Cardiac muscle cell (in vitro differentiated cells and primary cell): ENCODE measurements at regions not wholly inside any gene's neighbourhood (a gene's known extent, or its start where the extent isn't known, plus 50 kb on each side); places are given as distances from the start of the nearest gene placed in this dataset.
"Not testable (repeated sequence)": the region's sequence is repeated elsewhere in the genome, so short reads cannot be mapped to it uniquely, and the experiment has no call there.

Source experiments
- DNase-seq, 2 donors: peaks; one replicate each; pipeline versions ENCODE4 v3.0.0 to v3.0.0-alpha.2; 2010 to 2017; ENCODE audit warnings: low read depth in 1 of 2, low spot score in 1 of 2
- H3K27ac ChIP-seq: fragments of 200-600 bp; sonication (generic); 2 replicates; pipeline ENCODE4 v1.5.1; 2016
- H3K27me3 ChIP-seq: fragments of 200-600 bp; sonication (generic); 2 replicates; pipeline ENCODE4 v1.6.0; 2016; ENCODE audit warnings: control low read depth
- H3K36me3 ChIP-seq: fragments of 200-600 bp; sonication (generic); 2 replicates; pipeline ENCODE4 v1.5.1; 2016; ENCODE audit warnings: control low read depth
- H3K4me1 ChIP-seq: fragments of 200-600 bp; sonication (generic); 2 replicates; pipeline ENCODE4 v1.8.1; 2017; ENCODE audit warnings: low read depth, mild to moderate bottlenecking, mixed run types
- H3K4me3 ChIP-seq: fragments of 200-600 bp; sonication (generic); 2 replicates; pipeline ENCODE4 v1.5.1; 2016; ENCODE audit warnings: mild to moderate bottlenecking
- H3K9me3 ChIP-seq: fragments of 200-600 bp; sonication (generic); 2 replicates; pipeline ENCODE4 v1.5.1; 2017; ENCODE audit warnings: low read depth, mild to moderate bottlenecking, control low read depth
- TF ChIP-seq, protein P1 (sequence below): IDR thresholded peaks from 2 replicates; pipeline ENCODE4 v1.5.1; 2012; ENCODE audit warnings: low read depth, mild to moderate bottlenecking, low read length

DNA sequence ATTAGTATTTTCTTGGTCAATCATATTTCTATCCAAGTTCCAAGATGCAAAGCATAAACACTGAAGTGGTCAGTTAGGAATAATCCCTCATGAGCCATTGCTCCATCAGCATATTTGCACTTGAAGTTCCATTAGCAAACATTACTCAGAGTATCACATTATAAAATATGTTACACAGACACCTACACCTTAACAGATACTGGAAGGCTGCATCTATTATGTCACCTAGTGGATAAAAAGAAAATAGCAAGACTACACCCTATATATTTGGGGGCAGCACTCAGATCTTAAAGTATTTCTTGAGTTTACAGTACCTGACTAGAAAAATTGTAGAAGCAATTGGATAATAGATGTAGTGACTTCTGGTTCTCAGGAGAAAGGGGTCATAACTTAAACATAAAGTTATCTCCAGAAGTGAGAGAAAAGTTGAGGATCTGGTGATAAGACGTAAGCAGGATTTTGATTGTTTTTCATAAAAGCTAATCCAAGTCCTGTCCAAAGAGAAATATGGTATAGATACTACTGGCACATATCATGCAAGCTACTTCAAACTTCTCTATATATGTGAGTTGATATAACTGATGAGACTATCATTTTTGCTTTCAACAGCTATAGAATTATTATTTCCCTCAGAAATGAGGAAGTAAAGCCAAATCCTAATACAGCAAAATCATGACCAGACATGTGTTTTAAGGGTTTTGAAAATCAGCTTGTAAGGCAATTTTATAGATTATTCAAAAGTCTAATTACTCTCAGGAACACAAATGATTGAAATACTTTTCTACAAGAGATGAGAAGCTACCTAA lies 422.2 kb downstream of the GBE1 start:
- H3K4me3 ChIP-seq = no peak overlapping the region
- H3K27ac ChIP-seq = no peak overlapping the region
- no peaks in the 10 kb centered on the region for H3K9me3 ChIP-seq
- TF ChIP-seq, protein P1, sequence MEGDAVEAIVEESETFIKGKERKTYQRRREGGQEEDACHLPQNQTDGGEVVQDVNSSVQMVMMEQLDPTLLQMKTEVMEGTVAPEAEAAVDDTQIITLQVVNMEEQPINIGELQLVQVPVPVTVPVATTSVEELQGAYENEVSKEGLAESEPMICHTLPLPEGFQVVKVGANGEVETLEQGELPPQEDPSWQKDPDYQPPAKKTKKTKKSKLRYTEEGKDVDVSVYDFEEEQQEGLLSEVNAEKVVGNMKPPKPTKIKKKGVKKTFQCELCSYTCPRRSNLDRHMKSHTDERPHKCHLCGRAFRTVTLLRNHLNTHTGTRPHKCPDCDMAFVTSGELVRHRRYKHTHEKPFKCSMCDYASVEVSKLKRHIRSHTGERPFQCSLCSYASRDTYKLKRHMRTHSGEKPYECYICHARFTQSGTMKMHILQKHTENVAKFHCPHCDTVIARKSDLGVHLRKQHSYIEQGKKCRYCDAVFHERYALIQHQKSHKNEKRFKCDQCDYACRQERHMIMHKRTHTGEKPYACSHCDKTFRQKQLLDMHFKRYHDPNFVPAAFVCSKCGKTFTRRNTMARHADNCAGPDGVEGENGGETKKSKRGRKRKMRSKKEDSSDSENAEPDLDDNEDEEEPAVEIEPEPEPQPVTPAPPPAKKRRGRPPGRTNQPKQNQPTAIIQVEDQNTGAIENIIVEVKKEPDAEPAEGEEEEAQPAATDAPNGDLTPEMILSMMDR = peak; percentile 60
- H3K27me3 ChIP-seq = no peaks in the 10 kb centered on the region
- H3K4me1 ChIP-seq = no peaks in the 10 kb centered on the region
- H3K36me3 ChIP-seq = no peaks in the 10 kb centered on the region
- DNase-seq = peak; percentile 10 to 24

DNA sequence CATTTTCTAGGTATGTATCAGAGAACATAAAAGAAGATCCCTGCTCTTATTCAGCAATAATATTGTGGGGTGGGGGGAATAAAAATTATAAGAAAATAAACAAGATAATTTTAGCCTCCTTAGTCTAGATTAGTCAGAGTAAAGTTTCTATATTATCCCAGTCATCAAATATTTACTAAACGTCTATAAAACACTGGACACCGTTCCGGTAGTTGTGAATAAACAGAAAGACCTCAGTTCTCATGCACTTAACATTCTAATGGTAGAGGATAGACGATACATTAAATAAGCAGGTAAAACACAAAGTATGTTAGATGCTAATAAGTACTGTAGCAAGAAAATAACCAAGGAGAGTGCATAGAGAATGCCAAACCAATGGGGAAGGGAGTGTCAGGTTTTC lies 425.0 kb downstream of the GBE1 start:
- H3K4me1 ChIP-seq = no peaks in the 10 kb centered on the region
- TF ChIP-seq, protein P1 = no peak
- no peak for DNase-seq

DNA sequence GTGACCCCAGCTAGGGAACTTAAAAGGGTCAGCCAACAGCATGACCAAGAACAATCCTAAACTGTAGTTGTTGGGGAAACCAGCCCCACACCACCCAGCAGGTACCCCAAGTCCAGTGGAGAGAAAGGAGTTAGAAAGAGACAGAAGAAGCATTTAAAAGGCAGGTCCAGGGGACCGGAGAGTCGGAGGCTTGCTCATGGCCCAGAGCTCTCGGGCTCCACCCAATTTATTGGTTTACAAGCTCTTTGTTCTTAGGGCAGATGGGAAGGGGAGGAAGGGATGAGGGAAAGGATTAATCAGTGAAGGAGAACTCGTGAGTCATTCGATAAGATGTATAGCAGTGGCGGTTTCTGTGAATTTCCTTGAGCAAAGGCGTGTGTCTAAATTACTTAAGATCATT lies 431.6 kb downstream of the GBE1 start:
- H3K4me3 ChIP-seq, H3K4me1 ChIP-seq, H3K27ac ChIP-seq, H3K27me3 ChIP-seq, H3K9me3 ChIP-seq, DNase-seq, H3K36me3 ChIP-seq: not testable (repeated sequence)

More for the DNA sequence above, 425.0 kb downstream of the GBE1 start:
- Histone ChIP-seq H3K9me3 (no peaks in the 10 kb centered on the region), H3K27me3 (no peaks in the 10 kb centered on the region), H3K27ac (no peak overlapping the region), H3K36me3 (no peaks in the 10 kb centered on the region), H3K4me3 (no peak overlapping the region)

DNA sequence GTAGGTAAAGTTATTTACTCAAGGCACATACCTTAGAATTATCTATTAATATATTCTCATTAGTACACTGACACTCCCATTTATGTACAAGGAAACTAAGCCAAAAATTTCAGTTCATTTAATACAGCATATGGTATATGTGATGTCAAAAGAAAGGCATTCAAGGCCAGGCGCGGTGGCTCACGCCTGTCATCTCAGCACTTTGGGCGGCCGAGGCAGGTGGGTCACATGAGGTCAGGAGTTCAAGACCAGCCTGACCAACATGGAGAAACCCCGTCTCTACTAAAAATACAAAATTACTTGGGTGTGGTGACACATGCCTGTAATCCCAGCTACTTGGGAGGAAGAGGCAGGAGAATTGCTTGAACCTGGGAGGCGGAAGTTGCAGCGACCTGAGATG lies 435.2 kb downstream of the GBE1 start:
- DNase-seq = no peak
- Histone ChIP-seq H3K36me3 (no peaks in the 10 kb centered on the region), H3K9me3 (no peaks in the 10 kb centered on the region), H3K4me1 (no peaks in the 10 kb centered on the region), H3K27me3 (no peaks in the 10 kb centered on the region), H3K4me3 (no peak overlapping the region), H3K27ac (no peak overlapping the region)
- TF ChIP-seq, protein P1 = no peak

DNA sequence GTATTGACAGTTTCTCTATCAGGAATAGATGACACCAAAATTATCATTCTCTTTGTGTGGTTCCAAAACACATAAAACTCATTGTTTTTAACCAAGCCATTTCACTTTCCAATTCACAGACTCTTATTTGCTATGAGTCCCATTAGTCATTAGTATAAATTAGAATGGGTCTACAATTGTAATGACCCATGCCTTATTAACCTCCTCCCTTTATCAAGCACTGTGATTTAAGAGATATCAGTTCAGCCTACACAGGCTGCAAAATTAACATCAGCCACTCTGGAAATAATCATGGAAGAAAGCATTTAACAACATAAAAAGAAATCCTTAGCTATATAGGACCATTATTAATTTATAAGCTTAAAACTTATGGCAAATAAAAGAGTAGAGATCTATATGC lies 440.6 kb downstream of the GBE1 start:
- Histone ChIP-seq H3K36me3 (no peaks in the 10 kb centered on the region), H3K9me3 (no peaks in the 10 kb centered on the region), H3K4me3 (no peak overlapping the region), H3K27ac (no peak overlapping the region), H3K4me1 (no peaks in the 10 kb centered on the region), H3K27me3 (no peaks in the 10 kb centered on the region)
- TF ChIP-seq, protein P1 = no peak
- no peak for DNase-seq

DNA sequence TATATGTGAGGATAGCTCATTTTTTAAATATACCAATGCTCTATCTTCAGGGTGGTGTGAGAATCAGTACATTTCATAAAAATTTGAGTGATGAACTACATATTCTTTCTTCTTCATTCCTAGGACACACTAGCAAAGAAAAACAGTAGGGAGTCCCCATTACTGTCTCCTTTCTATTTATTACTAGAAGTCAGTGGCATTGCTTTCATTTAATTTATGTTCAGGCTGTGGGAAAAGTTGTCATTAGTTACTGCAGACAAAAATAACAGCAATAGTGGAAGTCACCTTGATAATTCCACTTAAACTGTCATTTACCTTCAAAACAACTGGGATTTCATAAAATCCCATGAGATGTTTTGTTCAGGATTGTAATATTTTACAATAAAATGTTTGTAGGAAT lies 446.4 kb downstream of the GBE1 start:
- peaks cover 4% of the 10 kb centered on the region for H3K27me3 ChIP-seq
- no peak overlapping the region for H3K27ac ChIP-seq
- no peak for DNase-seq
- TF ChIP-seq, protein P1 = no peak
- H3K36me3 ChIP-seq = no peaks in the 10 kb centered on the region
- H3K9me3 ChIP-seq = no peaks in the 10 kb centered on the region
- no peaks in the 10 kb centered on the region for H3K4me1 ChIP-seq
- H3K4me3 ChIP-seq = no peak overlapping the region
